K562 (cell line): ENCODE measurements at regions not wholly inside any gene's neighbourhood (a gene's known extent, or its start where the extent isn't known, plus 50 kb on each side); places are given as distances from the start of the nearest gene placed in this dataset.

Experiments
- ARHGAP35 ChIP-seq: fragments of 450-650 bp; IDR thresholded peaks from 2 replicates; pipeline ENCODE4 v1.6.1; 2018; ENCODE audit not compliant: partially characterized antibody
- BHLHE40 ChIP-seq: IDR thresholded peaks from 2 replicates; pipeline ENCODE4 v1.6.1; 2011; ENCODE audit warnings: low read length, improper control_type of control experiment
- DNMT1 ChIP-seq: fragments of 450-650 bp; IDR thresholded peaks from 2 replicates; pipeline ENCODE4 v1.6.1; 2016; ENCODE audit warnings: antibody characterized with exemption, mild to moderate bottlenecking
- GABPA ChIP-seq: fragments of 200-800 bp; sonication (Bioruptor generic); conservative IDR thresholded peaks from 2 replicates; pipeline ENCODE4 v1.6.1; 2016; ENCODE audit warnings: low read depth, missing genetic modification characterization, missing compliant biosample characterization
- NFIC ChIP-seq: fragments of 450-650 bp; IDR thresholded peaks from 2 replicates; pipeline ENCODE4 v1.6.1; 2017; ENCODE audit warnings: mild to moderate bottlenecking, inconsistent platforms
- RBM14 ChIP-seq: fragments of 200-400 bp; formaldehyde crosslinking; IDR thresholded peaks from 2 replicates; pipeline ENCODE4 v1.6.1; 2018; ENCODE audit warnings: low read depth, mild to moderate bottlenecking, low read length, moderate library complexity, borderline replicate concordance; ENCODE audit not compliant: insufficient read depth
- RUNX1 ChIP-seq: sonication (generic); IDR thresholded peaks from 2 replicates; pipeline ENCODE4 v1.6.1; 2016; ENCODE audit warnings: antibody characterized with exemption, low read depth
- SMARCE1 ChIP-seq: fragments of 450-650 bp; IDR thresholded peaks from 2 replicates; pipeline ENCODE4 v1.7.1; 2016; ENCODE audit warnings: mild to moderate bottlenecking
- THRA ChIP-seq: fragments of 450-650 bp; IDR thresholded peaks from 2 replicates; pipeline ENCODE4 v1.6.1; 2017; ENCODE audit warnings: mild to moderate bottlenecking, moderate library complexity
- ZBTB9 ChIP-seq: fragments of 450-650 bp; formaldehyde crosslinking; IDR thresholded peaks from 2 replicates; pipeline ENCODE4 v1.4.0; 2020; ENCODE audit warnings: mild to moderate bottlenecking, moderate library complexity
- ZFX ChIP-seq: sonication (generic); formaldehyde crosslinking; IDR thresholded peaks from 2 replicates; pipeline ENCODE4 v1.8.0; 2022; ENCODE audit warnings: mild to moderate bottlenecking, missing genetic modification reagents, moderate library complexity
- TF ChIP-seq, protein P1 (sequence below): fragments of 450-650 bp; IDR thresholded peaks from 2 replicates; pipeline ENCODE4 v1.6.1; 2016
- TF ChIP-seq, protein P2 (sequence below), 3 experiments: IDR thresholded peaks in 2 of 3; conservative IDR thresholded peaks in 1 of 3; 2 replicates each; pipeline ENCODE4 v1.5.1; 2011 to 2012; ENCODE audit warnings: low read length in 3 of 3, mild to moderate bottlenecking in 3 of 3, control low read depth in 2 of 3, improper control_type of control experiment in 1 of 3, inconsistent platforms in 1 of 3, low read depth in 1 of 3, mixed read lengths in 1 of 3, moderate library complexity in 1 of 3; ENCODE audit not compliant: insufficient read depth in 2 of 3

DNA sequence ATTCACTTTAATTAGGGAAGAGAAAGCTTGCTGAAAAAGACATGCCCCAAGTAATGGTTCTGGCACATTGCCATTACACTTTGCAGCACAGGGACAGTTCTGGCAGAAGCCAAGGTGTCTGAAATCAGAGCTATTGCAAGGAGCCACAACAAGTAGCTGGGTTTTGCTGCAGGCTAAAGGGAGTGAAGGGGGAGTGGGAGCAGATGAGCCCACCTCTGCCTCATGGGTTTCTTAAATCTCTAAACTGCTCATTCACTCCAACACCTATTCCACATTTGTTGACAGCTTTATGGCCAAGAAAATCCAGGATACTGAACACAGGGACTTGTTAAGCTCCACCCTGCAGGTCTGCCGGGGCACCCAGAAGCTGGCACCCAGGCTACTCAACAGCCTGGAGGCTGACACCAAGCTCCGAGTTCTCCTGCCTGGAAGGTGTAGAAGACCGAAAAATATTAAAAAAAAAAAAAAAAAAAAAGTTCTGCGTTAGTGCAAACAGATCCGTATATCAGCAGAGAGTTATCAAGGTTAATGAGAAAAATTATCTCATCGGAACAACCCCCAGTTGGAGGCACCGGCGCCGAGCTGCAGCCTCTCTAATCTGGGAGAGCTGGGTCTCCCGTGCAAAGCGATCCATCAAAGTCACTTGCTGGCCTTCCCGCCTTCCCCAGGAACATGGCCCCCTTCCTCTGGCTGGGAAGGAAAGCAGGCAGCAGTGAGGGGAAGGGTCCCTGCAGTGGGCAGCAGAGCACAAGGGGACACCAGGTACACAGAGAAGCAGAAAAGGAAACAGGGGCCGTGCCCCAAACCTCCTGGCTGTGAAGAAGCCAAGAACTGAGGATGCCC lies 123.7 kb downstream of the HNMT start (continued):
- TF ChIP-seq GABPA (tag): no peak
- TF ChIP-seq ZBTB9 (CRISPR knock-in tag): no peak
- no peak for TF ChIP-seq THRA
- TF ChIP-seq ZFX (CRISPR knock-in tag): no peak
- no peak for TF ChIP-seq RBM14
- TF ChIP-seq BHLHE40: no peak
- no peak for TF ChIP-seq RUNX1
- TF ChIP-seq, protein P1, sequence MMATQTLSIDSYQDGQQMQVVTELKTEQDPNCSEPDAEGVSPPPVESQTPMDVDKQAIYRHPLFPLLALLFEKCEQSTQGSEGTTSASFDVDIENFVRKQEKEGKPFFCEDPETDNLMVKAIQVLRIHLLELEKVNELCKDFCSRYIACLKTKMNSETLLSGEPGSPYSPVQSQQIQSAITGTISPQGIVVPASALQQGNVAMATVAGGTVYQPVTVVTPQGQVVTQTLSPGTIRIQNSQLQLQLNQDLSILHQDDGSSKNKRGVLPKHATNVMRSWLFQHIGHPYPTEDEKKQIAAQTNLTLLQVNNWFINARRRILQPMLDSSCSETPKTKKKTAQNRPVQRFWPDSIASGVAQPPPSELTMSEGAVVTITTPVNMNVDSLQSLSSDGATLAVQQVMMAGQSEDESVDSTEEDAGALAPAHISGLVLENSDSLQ: peak; percentile 82
- TF ChIP-seq DNMT1: no peak
- TF ChIP-seq NFIC: peak; percentile 76
- TF ChIP-seq, protein P2, sequence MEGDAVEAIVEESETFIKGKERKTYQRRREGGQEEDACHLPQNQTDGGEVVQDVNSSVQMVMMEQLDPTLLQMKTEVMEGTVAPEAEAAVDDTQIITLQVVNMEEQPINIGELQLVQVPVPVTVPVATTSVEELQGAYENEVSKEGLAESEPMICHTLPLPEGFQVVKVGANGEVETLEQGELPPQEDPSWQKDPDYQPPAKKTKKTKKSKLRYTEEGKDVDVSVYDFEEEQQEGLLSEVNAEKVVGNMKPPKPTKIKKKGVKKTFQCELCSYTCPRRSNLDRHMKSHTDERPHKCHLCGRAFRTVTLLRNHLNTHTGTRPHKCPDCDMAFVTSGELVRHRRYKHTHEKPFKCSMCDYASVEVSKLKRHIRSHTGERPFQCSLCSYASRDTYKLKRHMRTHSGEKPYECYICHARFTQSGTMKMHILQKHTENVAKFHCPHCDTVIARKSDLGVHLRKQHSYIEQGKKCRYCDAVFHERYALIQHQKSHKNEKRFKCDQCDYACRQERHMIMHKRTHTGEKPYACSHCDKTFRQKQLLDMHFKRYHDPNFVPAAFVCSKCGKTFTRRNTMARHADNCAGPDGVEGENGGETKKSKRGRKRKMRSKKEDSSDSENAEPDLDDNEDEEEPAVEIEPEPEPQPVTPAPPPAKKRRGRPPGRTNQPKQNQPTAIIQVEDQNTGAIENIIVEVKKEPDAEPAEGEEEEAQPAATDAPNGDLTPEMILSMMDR (IDR thresholded peaks at IDR 0.05 in 2 of 3, conservative IDR thresholded peaks at IDR 0.05 in 1 of 3; ENCODE audit: insufficient read depth in 2 of 3, low read depth in 1 of 3, low read length in 3 of 3): no peak
- TF ChIP-seq ARHGAP35: no peak
- no peak for TF ChIP-seq SMARCE1
